SJCRH30 (cell line): ENCODE measurements at regions not wholly inside any gene's neighbourhood (a gene's known extent, or its start where the extent isn't known, plus 50 kb on each side); places are given as distances from the start of the nearest gene placed in this dataset.
A peak's percentile ranks its signal among the peaks of the same experiment; 100 is the strongest.

ENCODE experiments used
- DNase-seq, 2 experiments: peaks; one replicate each; pipeline ENCODE4 v3.0.0-alpha.2; 2015 to 2020
- H3K27ac ChIP-seq: fragments of 250-450 bp; sonication (Bioruptor Pico); 2 replicates; pipeline ENCODE4 v1.5.1; 2020; ENCODE audit warnings: mild to moderate bottlenecking, moderate library complexity
- H3K27me3 ChIP-seq: fragments of 250-450 bp; sonication (Bioruptor Pico); 2 replicates; pipeline ENCODE4 v1.5.1; 2020; ENCODE audit warnings: mild to moderate bottlenecking, moderate library complexity
- H3K36me3 ChIP-seq: fragments of 250-450 bp; sonication (Bioruptor Pico); 2 replicates; pipeline ENCODE4 v1.5.1; 2020; ENCODE audit warnings: mild to moderate bottlenecking, moderate library complexity
- H3K4me1 ChIP-seq: fragments of 250-450 bp; sonication (Bioruptor Pico); 2 replicates; pipeline ENCODE4 v1.5.1; 2020; ENCODE audit warnings: mild to moderate bottlenecking, moderate library complexity
- H3K4me3 ChIP-seq: fragments of 250-450 bp; sonication (Bioruptor Pico); 2 replicates; pipeline ENCODE4 v1.5.1; 2020; ENCODE audit warnings: mild to moderate bottlenecking, moderate library complexity
- H3K9me3 ChIP-seq: fragments of 250-450 bp; sonication (Bioruptor Pico); replicated peaks from 2 replicates; pipeline ENCODE4 v1.5.1; 2020; ENCODE audit warnings: mild to moderate bottlenecking, moderate library complexity

- DNase-seq, result peak in 1 of 2 experiments; percentile 26
- Histone ChIP-seq H3K4me1 (peaks cover 49% of the 10 kb centered on the region), H3K36me3 (no peaks in the 10 kb centered on the region), H3K9me3 (no peaks in the 10 kb centered on the region), H3K4me3 (no peak overlapping the region), H3K27ac (no peak overlapping the region), H3K27me3 (no peaks in the 10 kb centered on the region)
Measured at GRCh38 chr16:27724482-27725235, 174.7 kb downstream of the KATNIP start.

- peaks cover 42% of the 10 kb centered on the region for H3K4me1 ChIP-seq
- H3K27ac ChIP-seq, result no peak overlapping the region
- H3K27me3 ChIP-seq, result no peaks in the 10 kb centered on the region
- DNase-seq, result peak in 1 of 2 experiments; percentile 29
- no peaks in the 10 kb centered on the region for H3K36me3 ChIP-seq
- H3K4me3 ChIP-seq, result no peak overlapping the region
- no peaks in the 10 kb centered on the region for H3K9me3 ChIP-seq
Measured at GRCh38 chr16:27725236-27726000, 175.5 kb downstream of the KATNIP start.

- DNase-seq, result no peak
Measured at GRCh38 chr16:27726621-27727261, 176.8 kb downstream of the KATNIP start.

GRCh38 chr16:27727941-27728340 lies 178.0 kb downstream of the KATNIP start:
- no peaks in the 10 kb centered on the region for H3K36me3 ChIP-seq
- no peaks in the 10 kb centered on the region for H3K9me3 ChIP-seq
- no peak overlapping the region for H3K27ac ChIP-seq
- no peaks in the 10 kb centered on the region for H3K27me3 ChIP-seq
- H3K4me1 ChIP-seq, result peaks cover 27% of the 10 kb centered on the region
- H3K4me3 ChIP-seq, result no peak overlapping the region
- no peak for DNase-seq

More at GRCh38 chr16:27726621-27727261, 176.8 kb downstream of the KATNIP start:
- no peaks in the 10 kb centered on the region for H3K9me3 ChIP-seq
- H3K36me3 ChIP-seq, result no peaks in the 10 kb centered on the region
- H3K27ac ChIP-seq, result no peak overlapping the region
- H3K27me3 ChIP-seq, result no peaks in the 10 kb centered on the region
- H3K4me1 ChIP-seq, result peaks cover 34% of the 10 kb centered on the region
- no peak overlapping the region for H3K4me3 ChIP-seq

GRCh38 chr16:27728691-27729090 lies 178.7 kb downstream of the KATNIP start:
- Histone ChIP-seq H3K9me3 (no peaks in the 10 kb centered on the region), H3K27ac (no peak overlapping the region), H3K4me3 (no peak overlapping the region), H3K36me3 (no peaks in the 10 kb centered on the region), H3K4me1 (peaks cover 20% of the 10 kb centered on the region), H3K27me3 (no peaks in the 10 kb centered on the region)
- DNase-seq, result no peak

GRCh38 chr16:27729516-27730304 lies 179.8 kb downstream of the KATNIP start:
- Histone ChIP-seq H3K4me3 (no peak overlapping the region), H3K36me3 (no peaks in the 10 kb centered on the region), H3K4me1 (peaks cover 9% of the 10 kb centered on the region), H3K27me3 (no peaks in the 10 kb centered on the region), H3K9me3 (no peaks in the 10 kb centered on the region), H3K27ac (no peak overlapping the region)
- peak in 1 of 2 experiments; percentile 38 for DNase-seq

- H3K4me1 ChIP-seq, result no peaks in the 10 kb centered on the region
- no peaks in the 10 kb centered on the region for H3K27me3 ChIP-seq
- no peaks in the 10 kb centered on the region for H3K9me3 ChIP-seq
- no peak overlapping the region for H3K4me3 ChIP-seq
- H3K36me3 ChIP-seq, result no peaks in the 10 kb centered on the region
- H3K27ac ChIP-seq, result no peak overlapping the region
- no peak for DNase-seq
Measured at GRCh38 chr16:27730661-27731210, 180.8 kb downstream of the KATNIP start.

GRCh38 chr16:27735031-27735430 lies 185.1 kb downstream of the KATNIP start:
- Histone ChIP-seq H3K4me3 (no peak overlapping the region), H3K4me1 (no peaks in the 10 kb centered on the region), H3K9me3 (no peaks in the 10 kb centered on the region), H3K27ac (no peak overlapping the region), H3K36me3 (no peaks in the 10 kb centered on the region), H3K27me3 (no peaks in the 10 kb centered on the region)
- no peak for DNase-seq

GRCh38 chr16:27736431-27736830 lies 186.5 kb downstream of the KATNIP start:
- no peak overlapping the region for H3K27ac ChIP-seq
- no peaks in the 10 kb centered on the region for H3K27me3 ChIP-seq
- no peaks in the 10 kb centered on the region for H3K36me3 ChIP-seq
- no peaks in the 10 kb centered on the region for H3K4me1 ChIP-seq
- no peak overlapping the region for H3K4me3 ChIP-seq
- no peaks in the 10 kb centered on the region for H3K9me3 ChIP-seq
- DNase-seq, result no peak

GRCh38 chr16:27737513-27737912 lies 187.6 kb downstream of the KATNIP start:
- no peaks in the 10 kb centered on the region for H3K9me3 ChIP-seq
- no peak overlapping the region for H3K27ac ChIP-seq
- no peaks in the 10 kb centered on the region for H3K36me3 ChIP-seq
- no peaks in the 10 kb centered on the region for H3K4me1 ChIP-seq
- H3K27me3 ChIP-seq, result no peaks in the 10 kb centered on the region
- H3K4me3 ChIP-seq, result no peak overlapping the region
- DNase-seq, result no peak
